Tibial artery (tissue), 4 donors: ENCODE measurements at regions not wholly inside any gene's neighbourhood (a gene's known extent, or its start where the extent isn't known, plus 50 kb on each side); places are given as distances from the start of the nearest gene placed in this dataset.
A peak's percentile ranks its signal among the peaks of the same experiment; 100 is the strongest.
"Not testable (repeated sequence)": the region's sequence is repeated elsewhere in the genome, so short reads cannot be mapped to it uniquely, and the experiment has no call there.

Experiments
- DNase-seq, 2 donors: peaks; one replicate each; pipeline ENCODE4 v3.0.0-alpha.2; 2019
- H3K27ac ChIP-seq, 2 donors: fragments of 200-600 bp; sonication (generic) in 1 of 2; 1 replicate in 1 of 2; 2 replicates in 1 of 2; pipeline ENCODE4 v1.5.1; 2018 to 2019; ENCODE audit warnings: mild to moderate bottlenecking in 1 of 2
- H3K27me3 ChIP-seq, 2 donors: fragments of 200-600 bp; sonication (generic) in 1 of 2; one replicate each; pipeline versions ENCODE4 v1.5.1 to v1.6.0; 2016 to 2019
- H3K36me3 ChIP-seq, 3 donors: fragments of 200-600 bp; sonication (generic) in 2 of 3; one replicate each; pipeline ENCODE4 v1.5.1; 2016 to 2019; ENCODE audit warnings: mild to moderate bottlenecking in 2 of 3
- H3K4me1 ChIP-seq, 4 donors: fragments of 200-600 bp; sonication (generic) in 2 of 4; 1 replicate in 3 of 4; 2 replicates in 1 of 4; pipeline ENCODE4 v1.5.1; 2016 to 2019
- H3K4me3 ChIP-seq, 2 donors: fragments of 200-600 bp; sonication (generic) in 1 of 2; 1 replicate in 1 of 2; 2 replicates in 1 of 2; pipeline ENCODE4 v1.5.1; 2018 to 2019; ENCODE audit warnings: mild to moderate bottlenecking in 2 of 2
- H3K9me3 ChIP-seq, 3 donors: fragments of 200-600 bp; sonication (generic) in 1 of 3; one replicate each; pipeline ENCODE4 v1.5.1; 2016 to 2019
- intact Hi-C: fragments of 100-400 bp; cut with DNase I; formaldehyde crosslinking; loops from one replicate; pipeline ENCODE4 v1.15.0; 2023; ENCODE audit warnings: low total_unique reads
- TF ChIP-seq, protein P1 (sequence below), 2 experiments: fragments of 200-600 bp in 1 of 2; fragments of 450-650 bp in 1 of 2; IDR thresholded peaks; one replicate each; pipeline ENCODE4 v1.5.1; 2017 to 2019; ENCODE audit warnings: antibody characterized with exemption in 2 of 2, mild to moderate bottlenecking in 1 of 2, moderate library complexity in 1 of 2

DNA sequence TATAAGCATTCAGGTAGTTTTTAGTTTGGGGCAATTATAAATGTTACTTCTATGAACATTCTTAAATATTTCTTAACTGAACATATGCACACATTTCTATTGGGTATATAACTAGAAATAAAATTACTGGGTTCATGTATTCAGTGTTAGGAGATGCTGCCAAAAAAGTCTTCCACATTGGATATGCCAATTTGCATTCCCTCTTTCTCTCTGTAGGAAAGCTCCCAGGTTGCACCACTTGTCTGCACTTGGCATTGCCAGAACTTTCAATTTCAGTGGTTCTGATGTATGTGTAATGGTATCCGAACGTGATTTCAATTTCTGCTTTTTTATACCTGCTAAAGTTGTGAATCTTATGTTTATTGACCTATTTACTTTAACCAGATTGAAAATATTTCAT, 972.1 kb upstream of the PRR20A start:
- H3K4me1 ChIP-seq: no peaks in the 10 kb centered on the region
- no peak overlapping the region for H3K27ac ChIP-seq
- TF ChIP-seq, protein P1, sequence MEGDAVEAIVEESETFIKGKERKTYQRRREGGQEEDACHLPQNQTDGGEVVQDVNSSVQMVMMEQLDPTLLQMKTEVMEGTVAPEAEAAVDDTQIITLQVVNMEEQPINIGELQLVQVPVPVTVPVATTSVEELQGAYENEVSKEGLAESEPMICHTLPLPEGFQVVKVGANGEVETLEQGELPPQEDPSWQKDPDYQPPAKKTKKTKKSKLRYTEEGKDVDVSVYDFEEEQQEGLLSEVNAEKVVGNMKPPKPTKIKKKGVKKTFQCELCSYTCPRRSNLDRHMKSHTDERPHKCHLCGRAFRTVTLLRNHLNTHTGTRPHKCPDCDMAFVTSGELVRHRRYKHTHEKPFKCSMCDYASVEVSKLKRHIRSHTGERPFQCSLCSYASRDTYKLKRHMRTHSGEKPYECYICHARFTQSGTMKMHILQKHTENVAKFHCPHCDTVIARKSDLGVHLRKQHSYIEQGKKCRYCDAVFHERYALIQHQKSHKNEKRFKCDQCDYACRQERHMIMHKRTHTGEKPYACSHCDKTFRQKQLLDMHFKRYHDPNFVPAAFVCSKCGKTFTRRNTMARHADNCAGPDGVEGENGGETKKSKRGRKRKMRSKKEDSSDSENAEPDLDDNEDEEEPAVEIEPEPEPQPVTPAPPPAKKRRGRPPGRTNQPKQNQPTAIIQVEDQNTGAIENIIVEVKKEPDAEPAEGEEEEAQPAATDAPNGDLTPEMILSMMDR (IDR thresholded peaks at IDR 0.05): no peak
- H3K27me3 ChIP-seq: no peaks in the 10 kb centered on the region
- no peak overlapping the region for H3K4me3 ChIP-seq
- intact Hi-C loops: no loop called here
- no peaks in the 10 kb centered on the region for H3K9me3 ChIP-seq
- DNase-seq: no peak
- H3K36me3 ChIP-seq: no peaks in the 10 kb centered on the region

DNA sequence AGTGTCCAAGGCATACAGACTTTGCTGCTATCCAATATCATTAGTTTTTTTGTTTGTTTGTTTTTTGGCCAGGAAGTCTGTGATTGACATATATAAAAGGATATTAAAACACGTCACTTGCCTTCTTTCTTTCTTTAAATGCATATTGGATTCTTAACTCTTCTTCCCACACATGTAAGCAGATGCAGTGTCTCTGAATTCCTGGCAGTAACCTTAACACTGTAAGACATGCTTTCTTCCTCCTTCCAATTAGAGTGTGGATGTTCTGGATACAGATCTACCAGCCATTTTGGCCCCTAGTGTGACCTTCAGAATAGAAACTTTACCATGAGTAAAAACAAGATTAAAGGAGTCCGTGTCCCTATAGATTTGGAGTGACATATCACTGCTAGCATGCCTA, 967.4 kb upstream of the PRR20A start:
- Histone ChIP-seq H3K9me3 (no peaks in the 10 kb centered on the region), H3K27ac (no peak overlapping the region), H3K27me3 (no peaks in the 10 kb centered on the region), H3K36me3 (no peaks in the 10 kb centered on the region), H3K4me3 (no peak overlapping the region), H3K4me1 (no peaks in the 10 kb centered on the region)
- intact Hi-C loops: no loop called here
- TF ChIP-seq, protein P1 (IDR thresholded peaks at IDR 0.05): no peak
- DNase-seq: no peak

DNA sequence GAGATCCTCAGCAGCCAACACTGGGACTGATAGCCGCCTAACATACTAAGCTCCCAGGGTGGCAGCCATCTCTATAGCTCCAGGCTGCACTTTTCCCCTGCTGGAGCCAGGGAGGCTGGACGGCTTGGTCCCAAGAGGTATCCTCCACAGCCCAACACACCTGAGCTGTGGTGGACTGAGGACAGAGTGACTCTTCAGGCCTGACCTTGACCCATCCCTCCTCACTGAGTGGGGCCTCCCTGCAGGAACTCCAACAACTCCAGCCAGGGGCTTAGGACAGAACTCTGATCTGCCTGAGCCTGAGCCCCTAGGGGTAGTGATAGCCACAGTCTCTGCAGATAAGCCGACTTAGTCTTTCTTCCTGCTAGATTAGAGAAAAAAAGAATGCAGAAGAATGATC, 958.1 kb upstream of the PRR20A start:
- Histone ChIP-seq H3K27ac (no peak overlapping the region), H3K9me3 (peaks cover 0 to 6% (median 0%) of the 10 kb centered on the region in 3 donors), H3K36me3 (no peaks in the 10 kb centered on the region), H3K27me3 (no peaks in the 10 kb centered on the region), H3K4me1 (no peaks in the 10 kb centered on the region), H3K4me3 (no peak overlapping the region)
- no peak for DNase-seq
- intact Hi-C loops: no loop called here
- TF ChIP-seq, protein P1 (IDR thresholded peaks at IDR 0.05): no peak

DNA sequence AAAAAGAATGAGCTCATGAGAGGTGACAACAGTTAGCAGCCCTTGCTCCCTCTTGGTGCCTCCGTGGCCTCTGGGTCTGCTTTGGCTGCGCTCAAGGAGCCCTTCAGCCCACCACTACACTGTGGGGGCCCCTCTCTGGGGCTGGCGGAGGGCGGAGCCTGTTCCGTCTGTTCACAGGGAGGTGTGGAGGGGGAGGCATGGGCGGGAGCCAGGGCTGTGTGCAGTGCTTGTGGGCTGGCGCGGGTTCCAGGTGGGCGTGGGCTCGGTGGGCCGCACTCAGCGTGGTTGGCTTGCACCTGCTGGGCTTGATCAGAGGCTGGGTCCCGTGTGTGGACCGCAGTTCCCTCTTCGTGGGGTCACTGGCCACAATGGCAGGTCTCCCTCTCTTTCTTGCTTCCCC, 953.4 kb upstream of the PRR20A start:
- intact Hi-C loops: no loop called here
- TF ChIP-seq, protein P1 (IDR thresholded peaks at IDR 0.05): no peak
- DNase-seq: peak in 1 of 2 donors; percentile 58
- Histone ChIP-seq H3K9me3 (peaks cover 0 to 6% (median 0%) of the 10 kb centered on the region in 3 donors), H3K27ac (no peak overlapping the region), H3K27me3 (no peaks in the 10 kb centered on the region), H3K36me3 (no peaks in the 10 kb centered on the region), H3K4me1 (no peaks in the 10 kb centered on the region), H3K4me3 (no peak overlapping the region)

DNA sequence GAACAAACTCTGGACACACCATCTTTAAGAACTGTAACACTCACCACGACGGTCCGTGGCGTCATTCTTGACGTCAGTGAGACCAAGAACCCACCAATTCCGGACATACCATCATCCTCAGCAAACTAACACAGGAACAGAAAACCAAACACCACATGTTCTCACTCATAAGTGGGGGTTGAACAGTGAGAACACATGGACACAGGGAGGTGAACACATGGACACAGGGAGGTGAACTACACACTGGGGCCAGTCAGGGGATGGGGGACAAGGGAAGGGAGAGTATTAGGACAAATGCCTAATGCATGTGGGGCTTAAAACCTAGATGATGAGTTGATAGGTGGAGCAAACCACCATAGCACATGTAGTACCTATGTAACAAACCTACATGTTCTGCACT, 952.1 kb upstream of the PRR20A start:
- H3K36me3 ChIP-seq, H3K9me3 ChIP-seq, intact Hi-C loops, H3K27ac ChIP-seq, DNase-seq, H3K4me1 ChIP-seq, H3K27me3 ChIP-seq, H3K4me3 ChIP-seq: not testable (repeated sequence)

DNA sequence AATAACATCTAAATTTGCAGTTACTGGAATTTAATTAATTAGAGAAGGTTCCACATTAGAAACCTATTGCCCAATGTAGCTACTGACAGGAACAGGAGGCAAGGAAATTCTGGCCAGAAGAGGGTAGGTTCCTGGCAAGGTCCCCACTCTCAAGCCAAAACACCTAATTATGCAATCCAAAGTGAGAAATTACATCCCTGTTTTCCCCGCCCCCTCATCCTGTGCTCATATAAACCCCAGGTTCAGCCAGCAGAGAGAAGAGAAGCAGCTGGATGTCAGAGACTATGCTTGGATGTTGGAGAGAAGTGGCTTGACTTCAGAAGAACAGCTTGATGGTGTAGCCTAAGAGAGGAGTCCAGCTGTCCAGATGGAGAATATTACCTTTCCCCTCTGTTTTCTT, 951.3 kb upstream of the PRR20A start:
- H3K27me3 ChIP-seq: no peaks in the 10 kb centered on the region
- TF ChIP-seq, protein P1 (IDR thresholded peaks at IDR 0.05): no peak
- H3K4me3 ChIP-seq: no peak overlapping the region
- H3K4me1 ChIP-seq: no peaks in the 10 kb centered on the region
- H3K27ac ChIP-seq: no peak overlapping the region
- intact Hi-C loops: no loop called here
- DNase-seq: no peak
- H3K9me3 ChIP-seq: peaks cover 0 to 6% (median 0%) of the 10 kb centered on the region in 3 donors
- no peaks in the 10 kb centered on the region for H3K36me3 ChIP-seq
